ENCODE measurements at regions not wholly inside any gene's neighbourhood (a gene's known extent, or its start where the extent isn't known, plus 50 kb on each side); places are given as distances from the start of the nearest gene placed in this dataset.

- DNase-seq (ENCODE audit: low read depth): no peak
These were observed 210.4 kb downstream of the ALDH8A1 start for GRCh38 chr6:134739299-134740026.

GRCh38 chr6:134738211-134738885 is 211.6 kb downstream of the ALDH8A1 start:
- no peak for DNase-seq (ENCODE audit: low read depth)

- DNase-seq (ENCODE audit: low read depth): no peak
These were observed 214.4 kb downstream of the ALDH8A1 start for GRCh38 chr6:134735461-134735860.

- no peak for DNase-seq (ENCODE audit: low read depth)
These were observed 215.5 kb downstream of the ALDH8A1 start for GRCh38 chr6:134734312-134734869.

GRCh38 chr6:134733801-134734200 is 216.1 kb downstream of the ALDH8A1 start:
- no peak for DNase-seq (ENCODE audit: low read depth)

- DNase-seq (ENCODE audit: low read depth): no peak
These were observed 217.1 kb downstream of the ALDH8A1 start for GRCh38 chr6:134732763-134733162.

- DNase-seq (ENCODE audit: low read depth): no peak
These were observed 218.3 kb downstream of the ALDH8A1 start for GRCh38 chr6:134731615-134732014.

- no peak for DNase-seq (ENCODE audit: low read depth)
These were observed 219.9 kb downstream of the ALDH8A1 start for GRCh38 chr6:134730013-134730412.

- no peak for DNase-seq (ENCODE audit: low read depth)
These were observed 220.3 kb downstream of the ALDH8A1 start for GRCh38 chr6:134729561-134729960.

GRCh38 chr6:134727081-134727480 is 222.8 kb downstream of the ALDH8A1 start:
- no peak for DNase-seq (ENCODE audit: low read depth)

- DNase-seq (ENCODE audit: low read depth): no peak
These were observed 224.3 kb downstream of the ALDH8A1 start for GRCh38 chr6:134725590-134725989.

GRCh38 chr6:134724771-134725340 is 225.0 kb downstream of the ALDH8A1 start:
- no peak for DNase-seq (ENCODE audit: low read depth)

- DNase-seq (ENCODE audit: low read depth): no peak
These were observed 226.6 kb downstream of the ALDH8A1 start for GRCh38 chr6:134723081-134723871.

- no peak for DNase-seq (ENCODE audit: low read depth)
These were observed 227.6 kb downstream of the ALDH8A1 start for GRCh38 chr6:134722200-134722870.

- DNase-seq (ENCODE audit: low read depth): no peak
These were observed 228.9 kb downstream of the ALDH8A1 start for GRCh38 chr6:134721060-134721405.

- DNase-seq (ENCODE audit: low read depth): no peak
These were observed 229.4 kb downstream of the ALDH8A1 start for GRCh38 chr6:134720353-134721059.

GRCh38 chr6:134719911-134720310 is 230.0 kb downstream of the ALDH8A1 start:
- no peak for DNase-seq (ENCODE audit: low read depth)

- no peak for DNase-seq (ENCODE audit: low read depth)
These were observed 230.6 kb downstream of the ALDH8A1 start for GRCh38 chr6:134719286-134719685.

- DNase-seq (ENCODE audit: low read depth): no peak
These were observed 235.2 kb downstream of the ALDH8A1 start for GRCh38 chr6:134714679-134715078.

- no peak for DNase-seq (ENCODE audit: low read depth)
These were observed 235.8 kb downstream of the ALDH8A1 start for GRCh38 chr6:134714113-134714512.

GRCh38 chr6:134712311-134712710 is 237.6 kb downstream of the ALDH8A1 start:
- DNase-seq (ENCODE audit: low read depth): no peak
